ENCODE measurements at regions not wholly inside any gene's neighbourhood (a gene's known extent, or its start where the extent isn't known, plus 50 kb on each side); places are given as distances from the start of the nearest gene placed in this dataset.

DNA sequence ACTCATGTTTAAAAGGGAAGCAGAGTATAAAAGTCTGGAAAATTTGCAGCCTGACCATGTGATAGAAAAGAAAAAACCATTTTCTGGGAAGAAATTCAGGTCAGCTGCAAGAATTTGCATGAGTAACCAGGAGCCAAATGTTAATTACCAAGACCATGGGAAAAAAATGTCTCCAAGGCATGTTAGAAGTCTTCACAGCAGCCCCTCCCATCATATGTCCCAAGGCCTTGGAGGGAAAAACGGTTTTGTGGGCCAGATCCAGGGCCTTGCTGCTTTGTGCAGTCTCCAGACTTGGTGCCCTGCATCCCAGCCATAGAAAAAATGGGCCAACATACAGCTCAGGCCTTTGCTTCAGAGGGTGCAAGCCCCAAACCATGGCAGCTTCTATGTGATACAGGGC is 1019.6 kb upstream of the SORCS1 start:
- TF ChIP-seq, protein P1, sequence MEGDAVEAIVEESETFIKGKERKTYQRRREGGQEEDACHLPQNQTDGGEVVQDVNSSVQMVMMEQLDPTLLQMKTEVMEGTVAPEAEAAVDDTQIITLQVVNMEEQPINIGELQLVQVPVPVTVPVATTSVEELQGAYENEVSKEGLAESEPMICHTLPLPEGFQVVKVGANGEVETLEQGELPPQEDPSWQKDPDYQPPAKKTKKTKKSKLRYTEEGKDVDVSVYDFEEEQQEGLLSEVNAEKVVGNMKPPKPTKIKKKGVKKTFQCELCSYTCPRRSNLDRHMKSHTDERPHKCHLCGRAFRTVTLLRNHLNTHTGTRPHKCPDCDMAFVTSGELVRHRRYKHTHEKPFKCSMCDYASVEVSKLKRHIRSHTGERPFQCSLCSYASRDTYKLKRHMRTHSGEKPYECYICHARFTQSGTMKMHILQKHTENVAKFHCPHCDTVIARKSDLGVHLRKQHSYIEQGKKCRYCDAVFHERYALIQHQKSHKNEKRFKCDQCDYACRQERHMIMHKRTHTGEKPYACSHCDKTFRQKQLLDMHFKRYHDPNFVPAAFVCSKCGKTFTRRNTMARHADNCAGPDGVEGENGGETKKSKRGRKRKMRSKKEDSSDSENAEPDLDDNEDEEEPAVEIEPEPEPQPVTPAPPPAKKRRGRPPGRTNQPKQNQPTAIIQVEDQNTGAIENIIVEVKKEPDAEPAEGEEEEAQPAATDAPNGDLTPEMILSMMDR (IDR thresholded peaks at IDR 0.05), result no peak
- no peak for TF ChIP-seq EZH2 (IDR thresholded peaks at IDR 0.05; ENCODE audit: borderline replicate concordance, insufficient read depth, low read depth, low read length, poor library complexity, severe bottlenecking)

Measured in B cell (primary cell).